ENCODE measurements at regions not wholly inside any gene's neighbourhood (a gene's known extent, or its start where the extent isn't known, plus 50 kb on each side); places are given as distances from the start of the nearest gene placed in this dataset.
A peak's percentile ranks its signal among the peaks of the same experiment; 100 is the strongest.

GRCh38 chr10:90592638-90593302 is 265.1 kb downstream of the HTR7 start:
- Histone ChIP-seq H3K4me3 (no peak overlapping the region), H3K27ac (no peak overlapping the region), H3K4me2 (no peak overlapping the region), H3K9me3 (no peaks in the 10 kb centered on the region), H3K4me1 (no peaks in the 10 kb centered on the region)
- ChIA-PET CTCF (interaction anchor here (0.6 to 1.5 kb wide), 5 partner anchors 9 to 304 kb away, joined by 3 to 5 read pairs (median 4); no protein-coding TSS in a partner anchor), POLR2A (no interaction called here)
- peak; percentile 12 to 33 for DNase-seq (ENCODE audit: low read depth in 1 of 2, low spot score in 1 of 2)
- ATAC-seq = peak; percentile 77 to 78; a peak in 5 of 6 replicates
- 3% methylated on average over 3 of the region's 3 CpGs for WGBS (ENCODE audit: missing lambda C conversion rate)
- no peak for FAIRE-seq
- TF ChIP-seq ELK1 (IDR thresholded peaks at IDR 0.05; ENCODE audit: low read depth, low read length) (no peak), SMC3 (IDR thresholded peaks at IDR 0.05) (peak; percentile 30; the same call in 1 of the 3 replicates), RAD21 (conservative IDR thresholded peaks at IDR 0.05 in 1 of 2, IDR thresholded peaks at IDR 0.05 in 1 of 2) (peak; percentile 26 to 58; a peak in 4 of 5 replicates), CTCF (IDR thresholded peaks at IDR 0.05) (peak; percentile 17; the same call in 1 of the 3 replicates), RARB (CRISPR knock-in tag; IDR thresholded peaks at IDR 0.05) (no peak), JUNB (IDR thresholded peaks at IDR 0.05) (no peak)

GRCh38 chr10:90598513-90598912 is 259.3 kb downstream of the HTR7 start:
- CTCF ChIA-PET = interaction anchor here (0.8 kb wide), 1 partner anchor 20 kb away, joined by 3 read pairs; no protein-coding TSS in a partner anchor
- POLR2A ChIA-PET = no interaction called here
- 24% methylated on average over 4 of the region's 4 CpGs for WGBS (ENCODE audit: missing lambda C conversion rate)
- Histone ChIP-seq H3K4me1 (no peaks in the 10 kb centered on the region), H3K27ac (no peak overlapping the region), H3K4me2 (no peak overlapping the region), H3K9me3 (no peaks in the 10 kb centered on the region), H3K4me3 (no peak overlapping the region)
- DNase-seq (ENCODE audit: low read depth in 1 of 2, low spot score in 1 of 2) (no peak), FAIRE-seq (no peak), ATAC-seq (no peak)
- no peak for TF ChIP-seq NPAS2 (CRISPR knock-in tag; IDR thresholded peaks at IDR 0.05; ENCODE audit: borderline replicate concordance)
- no peak for TF ChIP-seq CEBPB (IDR thresholded peaks at IDR 0.05)
- no peak for TF ChIP-seq MYC (IDR thresholded peaks at IDR 0.05; ENCODE audit: borderline replicate concordance, low read length)
- no peak for TF ChIP-seq MAZ (IDR thresholded peaks at IDR 0.05; ENCODE audit: borderline replicate concordance, low read depth, low read length)
- TF ChIP-seq ZNF302 (CRISPR knock-in tag; IDR thresholded peaks at IDR 0.05) = no peak
- no peak for TF ChIP-seq CBX8 (IDR thresholded peaks at IDR 0.05)
- no peak for TF ChIP-seq JUNB (IDR thresholded peaks at IDR 0.05)
- no peak for TF ChIP-seq REST (IDR thresholded peaks at IDR 0.05)
- TF ChIP-seq MAX (IDR thresholded peaks at IDR 0.05) = no peak
- TF ChIP-seq HMGXB4 (CRISPR knock-in tag; IDR thresholded peaks at IDR 0.05; ENCODE audit: borderline replicate concordance) = no peak
- no peak for TF ChIP-seq FOSB (CRISPR knock-in tag; IDR thresholded peaks at IDR 0.05)
- TF ChIP-seq PHF8 (IDR thresholded peaks at IDR 0.05; ENCODE audit: borderline replicate concordance, low read depth) = no peak
- TF ChIP-seq MAFK (IDR thresholded peaks at IDR 0.05; ENCODE audit: partially characterized antibody) = no peak
